ENCODE measurements at regions not wholly inside any gene's neighbourhood (a gene's known extent, or its start where the extent isn't known, plus 50 kb on each side); places are given as distances from the start of the nearest gene placed in this dataset.

DNA sequence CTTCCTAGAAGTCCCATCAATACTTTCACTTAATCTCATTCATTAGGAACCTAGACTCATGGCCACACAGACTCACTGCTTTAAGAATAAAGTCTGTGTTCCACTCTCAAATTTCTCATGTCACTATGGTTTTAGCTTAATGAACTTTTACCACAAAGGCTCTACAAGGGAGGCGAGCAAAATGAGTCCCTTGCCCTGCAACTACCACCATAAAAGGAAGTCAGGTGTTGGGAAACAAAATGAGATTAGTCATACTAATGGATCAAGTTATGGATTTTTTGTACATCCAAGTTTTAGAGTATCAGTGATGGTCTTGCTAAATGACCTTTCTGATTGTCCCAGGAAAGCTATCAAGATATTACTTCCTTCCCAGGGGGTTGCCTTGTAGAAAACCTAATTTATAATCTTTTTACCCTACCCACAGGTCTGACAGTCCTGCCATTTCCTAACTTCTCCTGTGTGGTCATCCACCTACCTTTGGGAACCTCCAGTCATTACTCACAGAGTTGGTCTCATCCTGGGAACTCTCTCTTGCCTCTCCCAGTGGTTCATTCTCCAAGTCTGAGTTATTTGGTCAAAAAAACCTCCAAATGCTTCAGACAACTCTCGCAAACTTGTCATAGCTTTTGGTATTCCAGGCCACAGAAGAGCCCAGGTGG lies 51.8 kb upstream of the SLC16A1 start:
- DNase-seq, result no peak

DNA sequence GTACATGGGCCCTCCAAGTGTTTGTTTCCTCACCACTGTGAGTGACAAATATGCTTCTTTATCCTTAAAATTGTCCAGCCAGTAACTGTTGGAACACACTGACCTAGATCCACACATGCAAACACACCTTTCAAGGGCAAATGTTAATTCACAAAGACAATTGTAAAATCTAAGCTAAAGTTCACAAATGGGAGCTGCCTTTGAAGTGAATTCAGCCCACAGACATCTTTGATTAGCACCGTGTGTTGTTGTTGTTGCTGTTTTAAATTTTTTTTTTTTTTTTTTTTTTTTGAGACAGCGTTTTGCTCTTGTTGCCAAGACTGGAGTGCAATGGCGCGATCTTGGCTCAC lies 52.3 kb upstream of the SLC16A1 start:
- DNase-seq, result no peak

DNA sequence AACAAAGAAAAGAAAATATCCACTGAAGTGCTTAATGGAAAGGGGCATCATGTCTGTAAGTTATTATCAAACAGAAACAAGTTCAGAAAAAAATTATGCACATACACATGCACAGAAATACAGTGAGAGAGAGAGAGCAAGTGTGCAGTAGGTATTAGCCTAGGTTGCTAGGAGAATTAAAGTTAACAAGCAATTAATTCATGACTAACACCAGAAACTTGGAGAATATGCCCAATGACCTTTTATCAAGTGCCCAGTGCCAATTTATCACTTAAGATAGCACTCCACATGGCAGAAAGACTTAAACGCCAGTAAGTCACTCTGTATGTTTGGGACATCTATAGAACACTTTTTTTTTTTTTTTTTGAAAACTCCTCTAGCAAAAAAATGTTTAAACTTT lies 56.2 kb upstream of the SLC16A1 start:
- DNase-seq, result no peak

DNA sequence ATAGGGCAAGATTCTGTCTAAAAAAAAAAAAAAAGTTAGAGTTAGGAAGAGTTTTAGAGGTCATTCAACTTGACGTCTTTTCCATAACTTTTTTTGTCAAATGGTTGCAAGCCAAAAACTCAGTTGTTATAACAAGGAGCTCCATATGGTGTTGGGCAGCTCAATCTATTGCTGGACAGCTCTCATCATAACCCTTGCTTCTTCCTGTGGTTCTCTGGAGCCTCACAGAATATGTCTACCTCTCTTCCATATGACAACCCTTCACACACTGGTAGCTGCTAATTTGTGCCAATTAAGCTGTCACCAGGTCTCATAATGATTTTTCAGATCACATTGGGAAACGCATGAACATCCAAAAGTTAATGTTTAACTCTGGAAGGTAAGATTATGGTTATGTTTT lies 57.8 kb upstream of the SLC16A1 start:
- DNase-seq, result no peak

DNA sequence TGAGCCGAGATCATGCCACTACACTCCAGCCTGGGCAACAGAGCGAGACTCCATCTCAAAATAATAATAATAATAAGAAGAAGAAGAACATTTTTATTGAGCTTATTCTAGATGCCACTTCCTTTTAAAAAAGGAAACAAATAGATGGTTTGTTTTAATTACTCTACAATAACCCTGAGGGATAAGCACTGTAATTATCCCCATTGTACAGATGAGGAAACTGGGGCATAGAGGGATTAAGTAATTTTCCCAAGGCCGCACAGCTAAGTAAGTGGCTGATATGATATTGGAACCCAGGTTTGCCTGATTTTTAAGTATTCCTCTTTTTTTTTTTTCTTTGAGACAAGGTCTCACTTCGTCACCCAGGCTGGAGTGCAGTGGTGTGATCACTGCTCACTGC lies 58.5 kb upstream of the LRIG2 start:
- DNase-seq, result no peak

DNA sequence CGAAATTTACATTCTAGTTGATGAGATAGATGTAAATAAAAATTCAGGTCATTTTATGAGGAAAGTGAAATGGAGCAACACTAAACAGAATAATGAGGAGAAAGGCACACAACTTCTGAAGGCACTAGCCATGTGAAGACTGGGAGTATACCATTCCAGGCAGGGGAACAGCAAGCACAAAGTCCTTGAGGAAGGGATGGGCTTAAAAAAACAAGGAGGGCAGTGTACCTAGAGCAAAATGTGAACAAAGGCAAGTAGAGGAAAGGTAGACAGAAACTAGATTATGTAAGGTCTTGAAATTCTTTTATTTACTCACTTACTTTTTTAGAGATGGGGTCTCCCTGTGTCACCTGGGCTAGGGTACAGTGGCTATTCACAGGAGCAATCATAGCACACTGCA lies 54.1 kb upstream of the LRIG2 start:
- DNase-seq, result no peak

DNA sequence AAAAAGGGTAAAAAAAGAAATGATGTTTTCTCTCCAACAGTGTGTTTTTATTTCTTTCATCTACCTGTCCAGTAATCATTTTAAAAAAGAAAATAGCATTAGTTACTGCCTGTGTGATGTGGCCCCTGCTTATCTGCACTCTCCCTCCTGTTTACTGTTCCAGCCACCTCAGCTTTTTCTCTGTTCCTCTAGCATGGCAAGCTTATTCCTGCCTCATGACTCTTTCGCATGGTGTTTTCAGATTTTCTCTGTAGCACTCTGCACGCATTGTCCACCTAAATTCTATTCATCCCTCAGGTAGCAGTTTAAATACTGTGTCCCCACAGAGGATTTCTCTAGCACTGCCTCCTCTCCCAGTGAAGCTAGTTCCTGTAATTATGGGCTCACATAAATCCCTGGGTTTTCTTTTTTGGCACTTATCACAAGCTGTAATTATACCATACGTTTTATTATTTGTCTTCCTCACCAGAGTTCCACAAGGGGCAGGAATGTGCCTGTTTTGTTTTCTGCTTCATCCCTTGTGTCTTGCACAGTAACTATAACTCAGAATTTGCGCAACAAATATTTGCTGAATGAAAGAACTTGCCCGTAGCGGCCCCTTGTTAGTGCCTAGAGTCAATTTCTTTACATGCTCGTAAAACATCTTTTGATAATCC lies 51.4 kb upstream of the LRIG2 start:
- DNase-seq, result peak; percentile 16

Measured in NCI-H226 (cell line).